A549 (cell line): ENCODE measurements at regions not wholly inside any gene's neighbourhood (a gene's known extent, or its start where the extent isn't known, plus 50 kb on each side); places are given as distances from the start of the nearest gene placed in this dataset.

Source experiments
- ATAC-seq, 2 experiments: fragments of 200-7000 bp in 1 of 2; fragments of >200 bp in 1 of 2; cut with Nextera tagmentation in 1 of 2; cut with Tn5 transposase in 1 of 2; 3 replicates each; pipeline versions ENCODE4 v1.8.0 to v1.9.1; 2018 to 2020; ENCODE audit warnings: mild to moderate bottlenecking in 1 of 2, moderate library complexity in 1 of 2
- CTCF ChIA-PET: fragments of 300-600 bp; sonication (Branson Sonifier 250); formaldehyde crosslinking; extraction: SDS; loops from one replicate; lab custom pipeline; 2021; ENCODE audit warnings: antibody characterized with exemption, inconsistent platforms; lab: Yijun Ruan, JAX
- POLR2A ChIA-PET: fragments of 350-600 bp; formaldehyde crosslinking; extraction: SDS; loops from one replicate; lab custom pipeline; 2021; ENCODE audit warnings: antibody characterized with exemption, inconsistent platforms; lab: Yijun Ruan, JAX
- DNase-seq, 2 experiments: peaks; one replicate each; pipeline versions ENCODE4 v3.0.0 to v3.0.0-alpha.2; 2011 to 2016; ENCODE audit warnings: low read depth in 1 of 2, low spot score in 1 of 2
- FAIRE-seq: peaks from 2 replicates; lab custom pipeline; 2011; peaks lifted over from hg19 to GRCh38; lab: Jason Lieb, UNC
- H3K27ac ChIP-seq, 2 experiments: fragments of >200 bp; sonication (Bioruptor Twin); formaldehyde crosslinking; 3 replicates each; pipeline ENCODE4 v1.5.1; 2016 to 2017
- H3K4me1 ChIP-seq: fragments of >200 bp; sonication (Bioruptor Twin); formaldehyde crosslinking; 3 replicates; pipeline ENCODE4 v1.6.1; 2016
- H3K4me2 ChIP-seq: fragments of >200 bp; sonication (Bioruptor Twin); formaldehyde crosslinking; 3 replicates; pipeline ENCODE4 v1.6.1; 2016
- H3K4me3 ChIP-seq: fragments of >200 bp; sonication (Bioruptor Twin); formaldehyde crosslinking; 3 replicates; pipeline ENCODE4 v1.5.1; 2016
- H3K9me3 ChIP-seq: fragments of >200 bp; sonication (Bioruptor Twin); formaldehyde crosslinking; 3 replicates; pipeline ENCODE4 v1.6.1; 2016
- BHLHE40 ChIP-seq: IDR thresholded peaks from 2 replicates; pipeline ENCODE4 v1.6.1; 2012; ENCODE audit warnings: low read depth, low read length, inconsistent platforms
- CHD2 ChIP-seq: fragments of 150-350 bp; IDR thresholded peaks from 2 replicates; pipeline ENCODE4 v1.6.1; 2014; ENCODE audit warnings: low read length; ENCODE audit not compliant: partially characterized antibody
- HDAC2 ChIP-seq: fragments of 200-600 bp; sonication (generic); IDR thresholded peaks from 2 replicates; pipeline ENCODE4 v1.6.1; 2016
- HES2 ChIP-seq: fragments of >200 bp; sonication (Bioruptor Twin); formaldehyde crosslinking; IDR thresholded peaks from 2 replicates; pipeline ENCODE4 v1.6.1; 2016
- HEYL ChIP-seq: fragments of 250-450 bp; sonication (Bioruptor Pico); IDR thresholded peaks from 2 replicates; pipeline ENCODE4 v1.8.0; 2021; ENCODE audit warnings: mild to moderate bottlenecking, moderate library complexity
- HMGXB4 ChIP-seq: fragments of 250-450 bp; sonication (Bioruptor Pico); IDR thresholded peaks from 2 replicates; pipeline ENCODE4 v1.5.0; 2021; ENCODE audit warnings: mild to moderate bottlenecking, moderate library complexity, borderline replicate concordance
- HOXA7 ChIP-seq: fragments of 250-450 bp; sonication (Bioruptor Pico); IDR thresholded peaks from 2 replicates; pipeline ENCODE4 v1.5.0; 2020; ENCODE audit warnings: mild to moderate bottlenecking, moderate library complexity
- HOXB13 ChIP-seq: fragments of 250-450 bp; sonication (Bioruptor Pico); IDR thresholded peaks from 2 replicates; pipeline ENCODE4 v1.5.0; 2020; ENCODE audit warnings: low read depth, mild to moderate bottlenecking, moderate library complexity
- JUN ChIP-seq, 2 experiments: fragments of >200 bp; sonication (Bioruptor Twin); formaldehyde crosslinking; IDR thresholded peaks; 2 replicates in 1 of 2; 3 replicates in 1 of 2; pipeline ENCODE4 v1.6.1; 2016 to 2017
- JUNB ChIP-seq: fragments of >200 bp; sonication (Bioruptor Twin); formaldehyde crosslinking; IDR thresholded peaks from 2 replicates; pipeline ENCODE4 v1.6.1; 2016
- MAX ChIP-seq: IDR thresholded peaks from 2 replicates; pipeline ENCODE4 v1.6.1; 2012
- MAZ ChIP-seq: fragments of 150-350 bp; IDR thresholded peaks from 2 replicates; pipeline ENCODE4 v1.6.1; 2014; ENCODE audit warnings: antibody characterized with exemption, low read depth, low read length, borderline replicate concordance
- NPAS2 ChIP-seq: fragments of 250-450 bp; sonication (Bioruptor Pico); IDR thresholded peaks from 2 replicates; pipeline ENCODE4 v1.8.0; 2022; ENCODE audit warnings: mild to moderate bottlenecking, moderate library complexity, borderline replicate concordance
- POLR2AphosphoS2 ChIP-seq: conservative IDR thresholded peaks from 2 replicates; pipeline ENCODE4 v1.6.1; 2012; ENCODE audit warnings: low read length, improper control_type of control experiment, inconsistent platforms
- REST ChIP-seq: fragments of 200-600 bp; sonication (generic); IDR thresholded peaks from 2 replicates; pipeline ENCODE4 v1.6.1; 2016; ENCODE audit warnings: antibody characterized with exemption, mild to moderate bottlenecking, moderate library complexity
- SMC3 ChIP-seq: fragments of >200 bp; sonication (Bioruptor Twin); formaldehyde crosslinking; IDR thresholded peaks from 3 replicates; pipeline ENCODE4 v1.6.1; 2018; ENCODE audit warnings: inconsistent platforms
- TP53 ChIP-seq: fragments of 250-450 bp; sonication (Bioruptor Pico); IDR thresholded peaks from 2 replicates; pipeline ENCODE4 v1.5.0; 2021; ENCODE audit warnings: mild to moderate bottlenecking, moderate library complexity
- ZC3H11A ChIP-seq: fragments of 450-650 bp; IDR thresholded peaks from 2 replicates; pipeline ENCODE4 v1.6.1; 2014; ENCODE audit warnings: antibody characterized with exemption, mild to moderate bottlenecking
- ZNF302 ChIP-seq: fragments of 250-450 bp; sonication (Bioruptor Pico); IDR thresholded peaks from 2 replicates; pipeline ENCODE4 v1.9.0; 2021; ENCODE audit warnings: inconsistent platforms, mild to moderate bottlenecking, moderate library complexity
- ZSCAN20 ChIP-seq: fragments of 250-450 bp; sonication (Bioruptor Pico); IDR thresholded peaks from 2 replicates; pipeline ENCODE4 v1.8.0; 2022; ENCODE audit warnings: mild to moderate bottlenecking, moderate library complexity
- WGBS: methylation state at CpG from one replicate; pipeline ENCODE4 v1.1.6; 2017; ENCODE audit errors: missing lambda C conversion rate; 5-methylcytosine and 5-hydroxymethylcytosine counted together
- TF ChIP-seq, protein P1 (sequence below): fragments of >200 bp; sonication (Bioruptor Twin); formaldehyde crosslinking; IDR thresholded peaks from 3 replicates; pipeline ENCODE4 v1.6.1; 2016
- TF ChIP-seq, protein P2 (sequence below): fragments of 150-350 bp; IDR thresholded peaks from 2 replicates; pipeline ENCODE4 v1.6.1; 2014; ENCODE audit warnings: low read depth, mild to moderate bottlenecking, low read length

DNA sequence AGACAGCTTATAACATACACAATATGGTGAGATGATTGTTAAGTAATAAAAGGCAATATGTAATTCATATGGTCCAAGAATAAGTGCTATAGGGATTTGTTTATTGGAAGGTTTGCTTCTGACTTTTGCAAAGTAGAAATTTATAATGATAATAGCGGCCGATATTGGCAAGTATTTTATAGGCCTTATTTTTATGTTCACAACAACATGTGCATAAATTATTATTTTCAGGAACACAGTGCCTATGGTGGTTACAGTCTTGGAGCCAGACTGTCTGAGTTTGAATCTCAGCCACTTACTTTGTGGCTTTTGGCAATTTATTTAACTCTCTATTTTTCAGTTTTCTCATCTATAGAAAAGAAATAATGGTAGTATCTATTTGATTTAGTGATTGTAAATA lies 607.5 kb downstream of the USP25 start:
- Histone ChIP-seq H3K27ac (no peak overlapping the region), H3K9me3 (no peaks in the 10 kb centered on the region), H3K4me1 (no peaks in the 10 kb centered on the region), H3K4me2 (no peak overlapping the region), H3K4me3 (no peak overlapping the region)
- POLR2A ChIA-PET, result no interaction called here
- 100% methylated on average over 2 of the region's 2 CpGs for WGBS
- CTCF ChIA-PET, result no interaction called here
- DNase-seq, result no peak
- no peak for TF ChIP-seq REST
- no peak for TF ChIP-seq JUNB
- no peak for TF ChIP-seq JUN (IDR thresholded peaks at IDR 0.05)
- TF ChIP-seq HOXB13 (CRISPR knock-in tag), result no peak
- no peak for TF ChIP-seq ZSCAN20 (CRISPR knock-in tag)
- TF ChIP-seq HEYL (CRISPR knock-in tag), result no peak
- no peak for TF ChIP-seq HMGXB4
- no peak for TF ChIP-seq SMC3
- TF ChIP-seq, protein P1, sequence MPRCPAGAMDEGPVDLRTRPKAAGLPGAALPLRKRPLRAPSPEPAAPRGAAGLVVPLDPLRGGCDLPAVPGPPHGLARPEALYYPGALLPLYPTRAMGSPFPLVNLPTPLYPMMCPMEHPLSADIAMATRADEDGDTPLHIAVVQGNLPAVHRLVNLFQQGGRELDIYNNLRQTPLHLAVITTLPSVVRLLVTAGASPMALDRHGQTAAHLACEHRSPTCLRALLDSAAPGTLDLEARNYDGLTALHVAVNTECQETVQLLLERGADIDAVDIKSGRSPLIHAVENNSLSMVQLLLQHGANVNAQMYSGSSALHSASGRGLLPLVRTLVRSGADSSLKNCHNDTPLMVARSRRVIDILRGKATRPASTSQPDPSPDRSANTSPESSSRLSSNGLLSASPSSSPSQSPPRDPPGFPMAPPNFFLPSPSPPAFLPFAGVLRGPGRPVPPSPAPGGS, result no peak
- no peak for TF ChIP-seq ZNF302 (CRISPR knock-in tag)
- no peak for TF ChIP-seq CHD2
- no peak for TF ChIP-seq MAZ
- no peak for FAIRE-seq
- ATAC-seq, result no peak

- ChIA-PET POLR2A (no interaction called here), CTCF (no interaction called here)
- H3K4me1 ChIP-seq, result no peaks in the 10 kb centered on the region
- 96% methylated on average over 1 of the region's 1 CpG for WGBS
- H3K9me3 ChIP-seq, result no peaks in the 10 kb centered on the region
- DNase-seq (no peak), FAIRE-seq (no peak), ATAC-seq (no peak)
- no peak overlapping the region for H3K4me3 ChIP-seq
- H3K4me2 ChIP-seq, result no peak overlapping the region
- H3K27ac ChIP-seq, result no peak overlapping the region
- no peak for TF ChIP-seq JUN (IDR thresholded peaks at IDR 0.05)
- TF ChIP-seq CHD2, result no peak
- no peak for TF ChIP-seq POLR2AphosphoS2
- TF ChIP-seq BHLHE40, result no peak
- TF ChIP-seq, protein P1, result no peak
- TF ChIP-seq ZSCAN20 (CRISPR knock-in tag), result no peak
- no peak for TF ChIP-seq NPAS2 (CRISPR knock-in tag)
- TF ChIP-seq HES2, result no peak
- no peak for TF ChIP-seq HOXB13 (CRISPR knock-in tag)
- no peak for TF ChIP-seq TP53 (CRISPR knock-in tag)
- TF ChIP-seq, protein P2, sequence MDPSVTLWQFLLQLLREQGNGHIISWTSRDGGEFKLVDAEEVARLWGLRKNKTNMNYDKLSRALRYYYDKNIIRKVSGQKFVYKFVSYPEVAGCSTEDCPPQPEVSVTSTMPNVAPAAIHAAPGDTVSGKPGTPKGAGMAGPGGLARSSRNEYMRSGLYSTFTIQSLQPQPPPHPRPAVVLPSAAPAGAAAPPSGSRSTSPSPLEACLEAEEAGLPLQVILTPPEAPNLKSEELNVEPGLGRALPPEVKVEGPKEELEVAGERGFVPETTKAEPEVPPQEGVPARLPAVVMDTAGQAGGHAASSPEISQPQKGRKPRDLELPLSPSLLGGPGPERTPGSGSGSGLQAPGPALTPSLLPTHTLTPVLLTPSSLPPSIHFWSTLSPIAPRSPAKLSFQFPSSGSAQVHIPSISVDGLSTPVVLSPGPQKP, result no peak
- no peak for TF ChIP-seq ZNF302 (CRISPR knock-in tag)
- no peak for TF ChIP-seq MAX
- no peak for TF ChIP-seq REST
- TF ChIP-seq ZC3H11A, result no peak
- TF ChIP-seq HDAC2, result no peak
- no peak for TF ChIP-seq HOXA7 (CRISPR knock-in tag)
- no peak for TF ChIP-seq MAZ
Measured at GRCh38 chr21:16342932-16343331, 613.1 kb downstream of the USP25 start.
